SK-N-SH (cell line): ENCODE measurements at regions not wholly inside any gene's neighbourhood (a gene's known extent, or its start where the extent isn't known, plus 50 kb on each side); places are given as distances from the start of the nearest gene placed in this dataset.

Source experiments
- EP300 ChIP-seq, 2 experiments: IDR thresholded peaks; 2 replicates each; pipeline versions ENCODE4 v1.4.0 to v1.6.1; 2012; ENCODE audit warnings: borderline replicate concordance in 1 of 2, low read depth in 1 of 2, low read length in 1 of 2
- JUND ChIP-seq: IDR thresholded peaks from 2 replicates; pipeline ENCODE4 v1.4.0; 2012
- POLR2AphosphoS5 ChIP-seq: IDR thresholded peaks from 2 replicates; pipeline ENCODE4 v1.6.1; 2012; ENCODE audit warnings: low read depth, low read length
- YY1 ChIP-seq: IDR thresholded peaks from 2 replicates; pipeline ENCODE4 v1.4.0; 2012; ENCODE audit warnings: low read depth, mild to moderate bottlenecking
- TF ChIP-seq, protein P1 (sequence below): fragments of 150-350 bp; IDR thresholded peaks from 2 replicates; pipeline ENCODE4 v1.6.1; 2017; ENCODE audit warnings: antibody characterized with exemption, low read length, low read depth, borderline replicate concordance
- TF ChIP-seq, protein P2 (sequence below): fragments of 200-600 bp; sonication (generic); IDR thresholded peaks from 2 replicates; pipeline ENCODE4 v1.6.1; 2017; ENCODE audit warnings: antibody characterized with exemption, mild to moderate bottlenecking, moderate library complexity

DNA sequence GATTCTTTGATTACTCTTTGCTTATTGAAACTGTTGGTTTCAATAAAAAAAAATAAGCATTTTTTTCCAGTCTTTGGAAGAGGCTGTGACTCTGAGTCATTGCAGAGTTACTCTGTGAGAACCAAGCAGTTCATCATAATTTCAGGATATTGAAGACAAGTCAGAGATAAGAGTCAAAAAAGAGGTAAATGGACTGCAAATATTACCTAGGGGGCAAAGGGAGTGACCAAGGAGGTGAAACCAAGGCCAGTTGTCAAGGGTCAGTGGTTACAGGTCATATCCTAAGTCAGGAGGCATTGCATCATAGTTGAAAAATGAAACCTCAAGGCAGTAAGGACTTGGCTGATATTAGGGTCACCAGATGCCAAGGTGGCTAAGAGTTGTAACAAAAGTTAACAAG is 597.1 kb upstream of the USP24 start:
- TF ChIP-seq EP300 (IDR thresholded peaks at IDR 0.05; ENCODE audit: borderline replicate concordance in 1 of 2, low read depth in 1 of 2, low read length in 1 of 2) = peak in 1 of 2 experiments; percentile 47; a peak in 1 of 4 replicates
- TF ChIP-seq, protein P1, sequence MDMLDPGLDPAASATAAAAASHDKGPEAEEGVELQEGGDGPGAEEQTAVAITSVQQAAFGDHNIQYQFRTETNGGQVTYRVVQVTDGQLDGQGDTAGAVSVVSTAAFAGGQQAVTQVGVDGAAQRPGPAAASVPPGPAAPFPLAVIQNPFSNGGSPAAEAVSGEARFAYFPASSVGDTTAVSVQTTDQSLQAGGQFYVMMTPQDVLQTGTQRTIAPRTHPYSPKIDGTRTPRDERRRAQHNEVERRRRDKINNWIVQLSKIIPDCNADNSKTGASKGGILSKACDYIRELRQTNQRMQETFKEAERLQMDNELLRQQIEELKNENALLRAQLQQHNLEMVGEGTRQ = no peak
- TF ChIP-seq, protein P2, sequence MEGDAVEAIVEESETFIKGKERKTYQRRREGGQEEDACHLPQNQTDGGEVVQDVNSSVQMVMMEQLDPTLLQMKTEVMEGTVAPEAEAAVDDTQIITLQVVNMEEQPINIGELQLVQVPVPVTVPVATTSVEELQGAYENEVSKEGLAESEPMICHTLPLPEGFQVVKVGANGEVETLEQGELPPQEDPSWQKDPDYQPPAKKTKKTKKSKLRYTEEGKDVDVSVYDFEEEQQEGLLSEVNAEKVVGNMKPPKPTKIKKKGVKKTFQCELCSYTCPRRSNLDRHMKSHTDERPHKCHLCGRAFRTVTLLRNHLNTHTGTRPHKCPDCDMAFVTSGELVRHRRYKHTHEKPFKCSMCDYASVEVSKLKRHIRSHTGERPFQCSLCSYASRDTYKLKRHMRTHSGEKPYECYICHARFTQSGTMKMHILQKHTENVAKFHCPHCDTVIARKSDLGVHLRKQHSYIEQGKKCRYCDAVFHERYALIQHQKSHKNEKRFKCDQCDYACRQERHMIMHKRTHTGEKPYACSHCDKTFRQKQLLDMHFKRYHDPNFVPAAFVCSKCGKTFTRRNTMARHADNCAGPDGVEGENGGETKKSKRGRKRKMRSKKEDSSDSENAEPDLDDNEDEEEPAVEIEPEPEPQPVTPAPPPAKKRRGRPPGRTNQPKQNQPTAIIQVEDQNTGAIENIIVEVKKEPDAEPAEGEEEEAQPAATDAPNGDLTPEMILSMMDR = no peak
- peak; percentile 48 for TF ChIP-seq JUND
- TF ChIP-seq POLR2AphosphoS5 = no peak
- no peak for TF ChIP-seq YY1
